SIG-M5 treated with dmso at 0.1 percent for 504 hours (cell line): ENCODE measurements at regions not wholly inside any gene's neighbourhood (a gene's known extent, or its start where the extent isn't known, plus 50 kb on each side); places are given as distances from the start of the nearest gene placed in this dataset.
"Not testable (repeated sequence)": the region's sequence is repeated elsewhere in the genome, so short reads cannot be mapped to it uniquely, and the experiment has no call there.

Experiments
- DNase-seq: peaks from one replicate; lab custom pipeline; 2025; ENCODE audit not compliant: unreplicated experiment; lab: John Stamatoyannopoulos, UW

DNA sequence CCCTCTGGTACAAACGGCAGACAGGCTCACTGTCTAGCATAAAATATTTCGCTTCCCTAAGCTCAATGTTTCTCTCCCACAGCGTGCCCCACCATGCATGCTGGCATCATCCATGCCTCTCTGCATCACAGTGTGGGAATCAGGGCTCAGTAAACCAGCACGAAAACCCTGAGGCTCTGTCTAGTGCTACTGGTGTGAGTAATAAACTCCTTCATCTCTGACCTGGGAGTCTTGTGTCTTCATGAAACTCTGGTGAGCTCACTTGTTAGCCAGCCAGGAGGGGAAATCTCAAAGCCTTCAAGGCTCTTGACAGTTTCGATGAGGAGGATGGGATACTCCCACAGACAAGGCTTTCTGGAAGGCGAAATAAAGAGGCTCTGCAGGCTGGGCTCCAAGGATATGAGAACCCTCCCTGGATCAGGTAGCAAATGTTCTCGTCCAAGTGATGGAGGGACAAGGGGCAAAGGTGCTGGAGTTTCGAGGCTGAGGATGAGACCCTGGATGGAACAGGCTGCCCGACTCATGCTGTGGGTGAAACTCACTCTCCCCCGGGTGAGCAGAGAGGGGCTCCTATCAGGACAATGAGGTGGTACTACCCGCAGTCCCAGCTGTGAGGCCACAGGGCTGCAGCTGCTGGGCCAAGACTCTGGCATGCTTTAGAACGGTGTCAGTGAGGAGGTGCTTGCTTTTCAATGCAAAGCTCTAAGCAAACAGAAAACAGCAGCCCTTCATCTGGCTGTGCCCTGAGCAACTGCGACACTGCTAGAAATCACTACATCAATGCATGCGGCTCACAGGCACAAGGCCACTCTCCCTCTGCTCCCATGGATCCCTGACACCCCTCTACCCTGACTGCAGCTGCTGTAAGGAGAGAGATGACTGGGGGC, 69.3 kb downstream of the SHANK2 start:
- DNase-seq = no peak

DNA sequence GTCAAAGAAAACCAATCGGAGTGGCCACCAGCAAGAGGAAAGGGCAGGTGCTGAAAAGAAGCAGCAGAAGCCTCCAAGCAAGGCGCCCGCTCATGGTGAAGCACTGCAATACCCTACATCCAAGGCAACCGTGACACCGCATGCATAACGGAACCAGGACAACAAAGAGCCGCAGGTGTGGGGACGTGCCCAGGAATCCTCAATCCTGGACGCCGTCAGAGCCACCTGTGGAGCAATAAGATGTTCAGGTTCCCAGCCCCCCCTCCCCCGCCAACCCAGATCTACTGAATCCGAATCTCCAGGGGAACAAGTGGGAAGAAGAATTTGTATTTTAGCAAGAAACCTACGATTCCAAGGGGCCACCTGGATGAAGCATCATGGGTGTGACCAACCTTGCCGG, 70.8 kb downstream of the SHANK2 start:
- DNase-seq = no peak

DNA sequence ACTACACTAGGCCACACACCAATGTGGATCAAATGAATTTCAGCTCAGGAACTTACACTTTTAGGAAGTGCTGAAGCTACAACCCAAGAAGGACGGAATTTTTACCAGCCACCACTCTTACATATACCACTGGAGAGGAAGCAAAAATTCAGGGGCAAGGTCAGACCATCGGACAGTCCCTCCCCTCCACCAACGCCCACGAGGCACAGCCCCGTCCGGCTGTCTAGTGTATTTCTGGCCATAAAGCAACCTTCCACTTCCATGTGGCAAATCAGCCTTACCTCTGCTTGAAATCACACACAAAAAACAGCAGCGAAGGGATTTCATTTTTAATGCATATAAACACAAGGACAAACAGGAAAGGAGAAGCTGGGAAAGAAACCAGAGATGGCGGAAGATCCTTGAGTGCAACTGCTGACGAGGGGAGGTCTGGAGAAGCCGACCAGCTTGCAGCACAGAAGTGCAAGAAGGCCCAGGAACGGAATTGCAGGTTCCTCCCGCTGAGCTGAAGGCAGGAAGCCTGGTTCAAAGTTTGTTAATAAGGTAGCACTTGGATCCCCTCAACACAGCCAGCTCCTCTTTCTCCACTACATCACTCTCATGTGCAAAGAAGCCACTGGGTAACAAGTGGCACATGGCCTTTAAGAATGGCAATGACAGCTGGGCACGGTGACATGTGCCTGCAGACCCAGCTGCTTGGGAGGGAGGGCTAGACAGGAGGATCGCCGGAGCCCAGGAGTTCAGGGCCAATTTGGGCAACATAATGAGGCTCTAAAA, 71.5 kb downstream of the SHANK2 start:
- DNase-seq = no peak

DNA sequence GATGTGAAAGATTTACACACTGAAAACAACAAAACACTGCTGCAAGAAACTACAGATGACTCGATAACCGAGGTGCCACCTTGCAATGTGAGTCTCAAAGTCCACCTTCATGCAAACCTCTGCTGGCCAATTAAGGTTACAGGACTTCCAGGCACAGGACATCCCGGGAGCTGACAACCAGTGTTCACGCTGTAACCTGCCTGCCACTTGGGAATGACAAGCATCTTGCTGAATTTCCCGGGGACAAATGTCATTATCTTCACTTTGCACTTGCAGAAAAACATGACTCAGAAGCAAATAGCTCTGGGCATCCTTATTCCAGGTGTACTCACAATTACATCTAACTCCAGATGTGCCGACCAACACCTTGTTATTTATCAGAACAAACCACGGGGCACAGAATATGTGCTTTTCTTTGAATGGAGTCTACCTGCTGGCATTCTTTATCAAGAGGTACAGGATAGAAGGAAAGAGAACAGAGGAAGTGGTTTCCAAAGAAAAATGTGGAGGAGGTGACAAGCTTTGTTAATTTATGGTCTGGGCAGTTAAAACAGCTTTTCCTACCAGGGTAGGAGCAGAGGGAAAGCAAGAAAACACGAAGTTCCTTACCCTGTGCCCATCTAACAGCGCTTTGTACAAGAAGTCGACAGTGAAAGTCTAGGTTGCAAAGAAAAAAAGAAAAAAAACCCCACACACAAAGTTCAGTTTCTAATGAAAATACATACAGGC, 72.3 kb downstream of the SHANK2 start:
- DNase-seq = peak; percentile 2

DNA sequence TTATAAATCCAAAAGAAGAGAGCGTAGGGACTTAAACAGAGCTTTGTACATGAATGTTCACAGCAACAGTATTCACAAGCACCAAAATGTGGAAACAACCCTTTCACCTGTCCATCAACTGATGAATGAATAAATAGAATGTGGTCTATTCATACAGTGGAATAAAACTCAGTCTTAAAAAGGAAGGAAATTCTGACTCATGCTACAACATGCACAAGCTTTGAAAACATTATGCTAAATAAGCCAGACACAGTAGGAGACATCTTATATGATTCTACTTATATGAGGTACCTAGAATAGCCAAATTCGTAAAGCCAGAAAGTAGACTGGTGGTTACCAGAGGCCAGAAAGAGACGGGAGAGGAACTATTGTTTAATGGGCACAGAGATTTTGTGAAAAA, 74.3 kb downstream of the SHANK2 start:
- no peak for DNase-seq

DNA sequence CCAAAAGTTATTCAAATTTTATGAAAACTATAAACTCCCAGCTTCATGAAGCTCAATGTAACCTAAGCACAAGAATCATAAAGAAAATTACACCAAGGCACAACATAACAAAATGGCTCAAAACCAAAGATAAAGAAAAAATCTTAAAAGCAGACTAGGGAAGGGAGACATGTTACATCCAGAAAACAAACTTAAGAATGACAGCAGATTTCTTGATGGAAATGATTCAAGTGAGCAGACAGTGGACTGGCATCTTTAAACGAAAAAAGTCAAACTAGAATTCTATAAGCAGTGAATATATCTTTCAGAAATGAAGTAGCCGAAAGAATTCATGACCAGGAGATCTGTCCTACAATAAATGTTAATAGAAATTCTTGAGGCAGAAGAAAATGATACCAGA, 75.6 kb downstream of the SHANK2 start:
- no peak for DNase-seq

DNA sequence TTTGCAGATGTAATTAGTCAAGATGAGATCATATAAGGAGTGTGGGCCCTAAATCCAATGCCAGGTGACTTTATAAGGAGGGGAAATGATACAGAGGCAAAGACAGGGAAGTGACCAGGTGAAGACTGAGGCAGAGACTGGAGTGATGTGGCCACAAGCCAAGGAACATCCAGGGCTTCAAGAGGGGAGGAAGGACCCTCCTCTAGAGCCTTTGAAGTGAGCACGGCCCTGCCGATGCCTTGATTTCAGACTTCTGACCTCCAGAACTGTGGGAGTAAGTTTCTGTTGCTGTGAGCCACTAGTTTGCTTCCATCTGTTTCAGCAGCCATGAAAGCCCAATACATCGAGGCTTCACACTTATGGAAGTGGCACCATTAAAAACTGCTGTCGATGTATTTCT, 78.7 kb downstream of the SHANK2 start:
- no peak for DNase-seq

DNA sequence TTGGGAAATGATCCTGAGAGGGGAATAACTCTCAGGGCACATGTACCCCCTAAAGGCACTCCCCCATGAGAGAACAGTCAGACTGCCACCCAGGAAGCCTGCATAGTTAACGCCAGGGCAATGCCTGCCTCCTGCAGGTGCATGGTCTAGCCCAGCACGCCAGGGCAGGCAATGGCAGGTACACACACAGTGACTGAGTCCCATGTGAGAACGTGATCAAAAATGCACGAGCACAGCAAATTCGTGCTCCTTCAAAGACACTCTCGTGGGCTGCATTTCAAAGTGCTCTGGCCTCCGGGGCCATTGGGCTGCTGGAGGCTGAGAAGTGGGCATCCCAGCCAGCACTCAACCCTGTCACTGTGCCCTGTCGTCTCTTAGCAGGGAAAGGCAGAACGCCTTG, 79.7 kb downstream of the SHANK2 start:
- no peak for DNase-seq

DNA sequence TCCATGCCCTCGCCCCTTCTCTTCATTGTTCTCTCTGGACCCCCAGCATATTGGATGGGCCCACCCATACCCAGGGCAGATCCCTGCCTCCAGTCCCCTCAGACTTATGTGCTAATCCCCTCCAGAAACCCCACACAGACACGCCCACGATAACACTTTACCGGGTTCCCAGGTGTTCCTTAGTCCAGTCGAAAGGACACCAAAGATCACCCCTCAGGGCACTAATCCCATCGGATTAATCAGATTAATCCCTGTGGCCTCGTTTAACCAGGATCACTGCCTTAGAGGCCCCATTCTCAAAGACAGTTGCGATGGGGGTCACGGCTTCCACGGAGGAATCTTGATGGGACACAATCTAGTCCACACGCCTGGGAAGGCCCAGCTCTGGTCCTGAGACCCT, 80.8 kb downstream of the SHANK2 start:
- DNase-seq = no peak

DNA sequence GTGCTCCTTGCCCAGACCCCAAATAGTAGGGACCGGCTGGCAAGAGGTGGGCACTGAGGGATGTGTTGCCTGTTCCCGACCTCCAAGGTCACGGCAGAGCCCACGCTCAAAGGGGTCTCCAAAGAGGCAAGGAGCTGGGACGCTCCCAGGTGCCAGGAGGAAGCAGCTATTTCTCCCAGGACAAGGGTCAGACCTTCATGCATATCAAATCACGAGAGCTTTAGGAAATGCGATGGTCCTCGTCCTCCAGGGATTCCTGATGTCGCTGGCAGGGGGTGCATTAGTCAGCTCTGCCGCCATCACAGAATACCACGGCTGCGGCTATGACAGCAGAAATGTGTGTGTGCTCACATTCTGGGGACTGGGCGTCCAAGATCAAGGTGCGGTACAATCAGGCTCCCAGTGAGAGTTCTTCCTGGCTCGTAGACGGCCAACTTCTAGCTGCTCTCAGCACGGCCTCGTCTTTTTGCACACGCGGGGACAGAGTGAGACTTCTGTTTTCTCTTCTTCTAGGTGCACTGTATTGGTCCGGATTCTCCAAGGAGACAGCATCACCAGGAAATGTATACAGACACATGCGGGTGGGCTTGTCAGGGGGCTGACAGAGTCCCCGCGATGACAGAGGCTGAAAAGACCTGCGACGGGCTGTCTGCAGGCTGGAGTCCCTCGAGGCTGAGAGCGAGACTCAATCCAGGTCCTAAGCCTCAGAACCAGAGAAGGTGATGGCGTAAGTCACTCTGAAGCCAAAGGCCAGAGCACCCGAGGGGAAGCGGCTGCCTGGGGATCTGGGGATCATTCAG, 81.6 kb downstream of the SHANK2 start:
- DNase-seq = no peak

DNA sequence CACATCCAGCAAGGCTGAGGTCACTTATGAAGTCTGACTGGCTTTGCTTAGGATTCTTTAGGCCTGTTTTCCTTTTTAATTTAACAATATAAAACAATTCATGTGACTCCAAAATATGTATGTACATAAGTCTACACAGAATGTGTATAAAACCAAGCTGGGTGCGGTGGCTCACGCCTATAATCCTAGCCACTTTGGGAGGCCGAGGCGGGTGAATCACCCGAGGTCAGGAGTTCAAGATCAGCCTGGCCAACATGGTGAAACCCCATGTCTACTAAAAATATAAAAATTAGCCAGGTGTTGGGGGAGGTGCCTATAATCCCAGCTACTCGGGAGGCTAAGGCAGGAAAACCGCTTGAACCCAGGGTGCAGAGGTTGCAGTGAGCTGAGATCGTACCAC, 83.1 kb downstream of the SHANK2 start:
- no peak for DNase-seq

DNA sequence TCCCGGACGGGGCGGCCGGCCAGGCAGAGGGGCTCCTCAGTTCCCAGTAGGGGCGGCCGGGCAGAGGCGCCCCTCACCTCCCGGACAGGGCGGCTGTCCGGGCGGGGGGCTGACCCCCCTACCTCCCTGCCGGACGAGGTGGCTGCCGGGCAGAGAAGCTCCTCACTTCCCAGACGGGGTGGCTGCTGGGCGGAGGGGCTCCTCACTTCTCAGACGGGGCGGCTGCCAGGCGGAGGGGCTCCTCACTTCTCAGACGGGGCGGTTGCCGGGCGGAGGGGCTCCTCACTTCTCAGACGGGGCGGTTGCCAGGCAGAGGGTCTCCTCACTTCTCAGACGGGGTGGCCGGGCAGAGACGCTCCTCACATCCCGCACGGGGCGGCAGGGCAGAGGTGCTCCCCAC, 84.6 kb downstream of the SHANK2 start:
- not testable (repeated sequence) for DNase-seq

DNA sequence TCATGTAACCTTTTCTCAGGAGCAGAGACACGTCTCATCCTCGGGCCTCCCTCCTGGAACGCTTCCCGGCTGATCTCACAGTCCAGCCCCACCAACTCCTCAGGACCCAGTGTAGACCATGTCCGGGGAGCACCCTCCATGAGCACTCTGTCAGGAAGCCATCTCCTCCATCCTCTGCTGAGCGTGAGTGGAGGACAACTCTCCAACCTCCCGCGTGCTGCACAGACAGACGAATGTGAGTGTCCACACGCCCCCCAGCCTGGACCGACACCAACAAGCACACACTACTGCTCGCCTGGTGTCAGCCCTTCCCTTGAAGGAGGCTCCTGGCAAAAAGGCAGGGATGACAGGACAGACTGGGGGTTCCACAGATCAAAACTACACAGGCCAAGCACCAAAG, 86.6 kb downstream of the SHANK2 start:
- no peak for DNase-seq

DNA sequence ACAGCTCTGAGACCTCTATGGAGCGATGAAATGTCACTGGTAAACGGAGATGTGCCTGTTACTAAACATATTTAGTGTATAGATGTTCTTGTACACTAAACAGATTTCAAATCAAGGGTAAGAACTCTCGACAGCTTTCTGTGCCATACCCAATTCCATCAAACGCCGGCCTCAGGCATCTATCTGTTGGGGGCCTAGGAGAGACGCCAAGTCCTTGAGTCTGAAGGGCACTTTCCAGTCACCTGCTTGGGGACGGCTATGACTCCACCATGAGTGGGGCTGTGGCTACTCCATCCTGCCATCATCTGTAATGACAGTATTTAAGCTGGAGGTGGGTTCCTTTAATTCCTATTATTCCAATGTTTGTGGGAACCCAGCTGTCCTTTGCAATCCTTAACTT, 87.8 kb downstream of the SHANK2 start:
- no peak for DNase-seq

DNA sequence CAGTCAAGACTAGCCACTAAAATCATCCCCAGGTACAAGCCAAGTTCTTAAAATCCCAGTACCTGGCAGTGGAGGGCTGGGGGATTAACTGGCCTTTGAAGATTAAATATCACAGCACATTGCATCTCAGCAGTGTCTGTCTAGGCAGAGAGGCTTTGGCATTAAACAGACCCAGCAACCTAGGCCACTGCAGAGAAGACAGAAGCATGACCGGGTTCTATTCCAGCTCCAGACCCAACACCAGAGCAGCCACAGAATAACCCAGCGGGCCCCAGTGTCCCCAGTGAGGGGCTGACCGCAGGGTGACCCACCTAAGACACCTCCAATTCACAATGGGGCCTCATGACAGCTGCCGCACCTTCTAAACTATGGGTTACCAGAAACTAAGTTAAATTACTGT, 88.2 kb downstream of the SHANK2 start:
- no peak for DNase-seq

DNA sequence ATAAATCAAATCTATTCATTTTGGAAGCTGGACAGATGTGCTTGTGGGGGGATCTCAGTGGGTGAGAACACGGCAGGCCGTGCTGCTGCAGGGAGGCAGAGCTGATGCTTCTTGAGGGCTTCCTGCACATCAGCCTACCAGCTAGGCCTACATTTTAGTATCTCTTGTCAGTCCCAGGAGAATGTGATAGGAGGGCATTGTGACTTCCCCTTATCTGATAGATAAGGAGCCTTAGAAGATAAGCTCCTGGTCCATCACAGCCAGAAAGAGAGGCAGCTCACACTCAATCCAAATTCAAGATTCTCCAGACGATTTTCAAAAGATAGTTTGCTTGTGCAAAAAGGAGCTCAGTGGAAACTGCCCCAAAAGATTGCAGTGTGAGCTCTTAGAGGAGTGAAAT, 89.0 kb downstream of the SHANK2 start:
- DNase-seq = no peak

DNA sequence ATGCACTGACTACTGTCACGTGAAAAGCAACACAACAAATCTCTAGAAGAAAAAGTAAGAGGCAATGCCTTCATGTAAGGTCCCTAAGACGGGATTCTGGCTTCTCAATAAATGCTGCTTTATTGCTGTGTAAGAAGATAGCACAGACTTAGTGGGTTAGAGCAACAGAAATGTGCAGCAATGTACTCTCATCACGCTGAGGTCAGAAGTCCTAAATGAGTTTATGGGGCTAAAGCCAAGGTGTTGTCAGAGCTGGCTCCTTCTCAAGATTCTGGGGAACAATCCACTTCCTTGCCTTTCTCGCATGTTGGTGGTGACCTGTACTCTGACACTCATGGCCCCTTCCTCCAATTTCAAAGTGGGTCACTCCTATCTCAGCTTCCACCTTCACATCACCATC, 93.4 kb downstream of the SHANK2 start:
- DNase-seq = no peak

DNA sequence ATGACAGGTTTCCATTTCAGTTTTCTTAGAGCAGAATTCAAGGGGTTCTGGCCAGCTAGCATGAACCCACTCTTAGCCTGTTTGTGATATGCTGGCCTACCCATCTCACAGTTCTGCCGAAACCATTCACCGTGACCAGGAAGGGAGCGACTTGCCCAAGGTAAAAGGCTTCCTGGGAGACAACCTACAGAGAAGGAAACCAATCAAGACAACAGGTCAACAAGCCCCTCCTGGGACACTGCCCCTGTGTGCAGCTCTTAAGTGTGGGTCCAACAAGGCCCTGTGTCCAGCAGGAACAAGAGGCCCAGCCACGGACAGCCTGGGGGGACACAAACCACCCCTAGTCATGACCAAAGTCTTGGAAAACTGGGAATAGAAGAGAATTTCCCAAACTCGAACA, 94.7 kb downstream of the SHANK2 start:
- not testable (repeated sequence) for DNase-seq

DNA sequence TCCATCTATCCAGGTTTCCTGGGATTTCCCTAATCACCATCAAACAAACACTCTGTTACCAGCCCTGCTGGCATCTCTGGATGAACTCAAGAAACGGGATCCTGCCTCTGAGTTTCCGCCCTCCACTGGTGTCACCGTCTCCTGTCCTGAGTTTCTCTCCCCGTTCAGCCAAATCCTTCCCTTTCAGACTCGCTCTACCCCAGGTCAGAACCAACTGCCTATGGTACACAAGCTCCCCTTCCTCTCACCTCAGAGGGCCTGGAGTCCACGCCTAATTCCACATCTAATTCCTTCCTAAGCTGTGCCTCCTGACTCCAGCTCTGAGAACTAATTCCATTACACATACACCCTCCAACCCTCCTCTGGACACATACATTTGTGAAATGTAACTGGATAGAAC, 96.1 kb downstream of the SHANK2 start:
- DNase-seq = no peak

DNA sequence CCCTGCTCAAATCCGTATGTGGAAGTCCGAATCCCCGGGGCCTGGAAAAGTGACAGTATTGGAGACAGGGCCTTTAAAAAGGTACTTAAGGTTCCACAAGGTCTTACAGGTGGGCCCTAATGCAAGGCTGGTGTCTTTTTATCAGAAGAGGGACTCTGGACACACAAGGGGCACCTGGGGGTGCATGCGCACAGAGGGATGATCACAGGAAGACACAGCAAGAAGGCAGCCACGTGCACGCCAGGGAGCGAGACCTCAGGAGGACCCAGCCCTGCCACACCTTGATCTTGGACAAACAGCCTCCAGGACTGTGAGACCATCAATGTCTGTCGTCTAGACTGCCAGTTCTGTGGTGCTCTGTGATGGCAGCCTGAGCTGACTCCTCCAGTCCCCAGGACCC, 96.5 kb downstream of the SHANK2 start:
- DNase-seq = no peak

DNA sequence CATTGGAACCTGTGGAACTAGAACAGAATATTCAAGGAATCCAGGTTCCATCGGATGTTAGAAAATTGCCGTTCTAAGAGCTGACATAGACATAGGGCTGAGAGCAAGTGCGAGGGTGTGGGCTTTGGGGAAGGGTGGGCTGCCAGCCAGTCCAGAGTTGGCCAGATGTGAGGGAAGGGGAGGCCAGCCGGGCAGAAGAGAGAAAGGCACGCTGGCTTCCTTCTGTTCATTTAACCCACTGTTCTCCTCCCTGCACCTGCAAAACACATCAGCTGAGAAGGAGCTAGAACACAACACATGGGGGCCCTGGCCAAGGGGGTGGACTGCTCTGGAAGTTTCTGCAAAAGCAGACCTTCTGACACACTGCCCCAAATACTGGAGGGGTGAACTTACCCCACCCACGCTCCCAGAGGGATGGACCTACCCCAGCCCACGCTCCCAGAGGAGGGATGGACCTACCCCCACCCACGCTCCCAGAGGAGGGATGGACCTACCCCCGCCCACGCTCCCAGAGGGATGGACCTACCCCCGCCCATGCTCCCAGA, 98.0 kb downstream of the SHANK2 start:
- DNase-seq = no peak
